Stimulated activated CD8-positive, alpha-beta memory T cell treated with anti-CD3 and anti-CD28 coated beads, Interleukin-12 subunit alpha, Interleukin-12 subunit beta, amount 100 ng/mL, for 24 hours (primary cell): ENCODE measurements at regions not wholly inside any gene's neighbourhood (a gene's known extent, or its start where the extent isn't known, plus 50 kb on each side); places are given as distances from the start of the nearest gene placed in this dataset.
"Not testable (repeated sequence)": the region's sequence is repeated elsewhere in the genome, so short reads cannot be mapped to it uniquely, and the experiment has no call there.

Experiments
- DNase-seq: peaks from one replicate; pipeline ENCODE4 v3.0.0-alpha.2; 2020; ENCODE audit errors: extremely low read depth

GRCh38 chr3:194014756-194015155, 121.2 kb upstream of the HES1 start:
- DNase-seq = no peak

- no peak for DNase-seq
Measured at GRCh38 chr3:194019398-194020165, 116.4 kb upstream of the HES1 start.

- no peak for DNase-seq
Measured at GRCh38 chr3:194022052-194022451, 113.9 kb upstream of the HES1 start.

GRCh38 chr3:194022816-194023215, 113.1 kb upstream of the HES1 start:
- DNase-seq = no peak

- DNase-seq = no peak
Measured at GRCh38 chr3:194023501-194024280, 112.3 kb upstream of the HES1 start.

GRCh38 chr3:194025119-194025518, 110.8 kb upstream of the HES1 start:
- no peak for DNase-seq

- DNase-seq = no peak
Measured at GRCh38 chr3:194025951-194026350, 110.0 kb upstream of the HES1 start.

GRCh38 chr3:194028434-194029004, 107.4 kb upstream of the HES1 start:
- DNase-seq = no peak

- DNase-seq = no peak
Measured at GRCh38 chr3:194029846-194030245, 106.1 kb upstream of the HES1 start.

- DNase-seq = no peak
Measured at GRCh38 chr3:194030372-194030771, 105.6 kb upstream of the HES1 start.

GRCh38 chr3:194031349-194031748, 104.6 kb upstream of the HES1 start:
- no peak for DNase-seq

- no peak for DNase-seq
Measured at GRCh38 chr3:194031867-194032635, 103.9 kb upstream of the HES1 start.

- DNase-seq = no peak
Measured at GRCh38 chr3:194032828-194033435, 103.0 kb upstream of the HES1 start.

GRCh38 chr3:194034346-194035336, 101.3 kb upstream of the HES1 start:
- DNase-seq = no peak

- DNase-seq = no peak
Measured at GRCh38 chr3:194035406-194036138, 100.4 kb upstream of the HES1 start.

- DNase-seq = no peak
Measured at GRCh38 chr3:194036842-194037241, 99.1 kb upstream of the HES1 start.

GRCh38 chr3:194038346-194038745, 97.6 kb upstream of the HES1 start:
- not testable (repeated sequence) for DNase-seq

- DNase-seq = no peak
Measured at GRCh38 chr3:194038960-194039359, 97.0 kb upstream of the HES1 start.

- no peak for DNase-seq
Measured at GRCh38 chr3:194040516-194041273, 95.3 kb upstream of the HES1 start.
